ENCODE measurements at regions not wholly inside any gene's neighbourhood (a gene's known extent, or its start where the extent isn't known, plus 50 kb on each side); places are given as distances from the start of the nearest gene placed in this dataset.

DNA sequence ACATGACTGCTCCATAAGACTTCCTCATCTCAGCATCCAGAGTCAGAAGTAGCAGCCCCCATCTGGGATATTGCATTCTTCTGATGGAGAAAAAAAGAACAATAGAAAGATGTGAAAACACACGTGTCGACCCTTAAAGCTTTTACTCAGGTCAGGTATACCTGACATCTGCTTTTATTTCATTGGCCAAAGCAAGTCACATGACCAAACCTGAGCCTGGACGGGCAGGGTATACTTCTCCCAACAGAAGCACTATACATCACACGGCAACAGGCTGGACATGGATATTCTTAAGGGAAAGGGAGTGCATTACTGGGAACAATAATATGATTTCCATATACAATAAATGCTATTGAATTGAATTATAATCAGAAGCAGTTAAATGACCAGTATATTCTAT lies 243.3 kb downstream of the LMO4 start:
- 82% methylated on average over 4 of the region's 4 CpGs for WGBS
- no peak for TF ChIP-seq YY1 (IDR thresholded peaks at IDR 0.05)
- TF ChIP-seq, protein P1, sequence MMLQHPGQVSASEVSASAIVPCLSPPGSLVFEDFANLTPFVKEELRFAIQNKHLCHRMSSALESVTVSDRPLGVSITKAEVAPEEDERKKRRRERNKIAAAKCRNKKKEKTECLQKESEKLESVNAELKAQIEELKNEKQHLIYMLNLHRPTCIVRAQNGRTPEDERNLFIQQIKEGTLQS (IDR thresholded peaks at IDR 0.05): no peak
- TF ChIP-seq FOXA1 (IDR thresholded peaks at IDR 0.05): no peak
- no peak for TF ChIP-seq EGR1 (IDR thresholded peaks at IDR 0.05; ENCODE audit: low read depth in 2 of 2)
- TF ChIP-seq RXRA (IDR thresholded peaks at IDR 0.05): no peak
- no peak for TF ChIP-seq FOXA2 (IDR thresholded peaks at IDR 0.05)
- no peak for TF ChIP-seq HNF4A (conservative IDR thresholded peaks at IDR 0.05)
- TF ChIP-seq, protein P2, sequence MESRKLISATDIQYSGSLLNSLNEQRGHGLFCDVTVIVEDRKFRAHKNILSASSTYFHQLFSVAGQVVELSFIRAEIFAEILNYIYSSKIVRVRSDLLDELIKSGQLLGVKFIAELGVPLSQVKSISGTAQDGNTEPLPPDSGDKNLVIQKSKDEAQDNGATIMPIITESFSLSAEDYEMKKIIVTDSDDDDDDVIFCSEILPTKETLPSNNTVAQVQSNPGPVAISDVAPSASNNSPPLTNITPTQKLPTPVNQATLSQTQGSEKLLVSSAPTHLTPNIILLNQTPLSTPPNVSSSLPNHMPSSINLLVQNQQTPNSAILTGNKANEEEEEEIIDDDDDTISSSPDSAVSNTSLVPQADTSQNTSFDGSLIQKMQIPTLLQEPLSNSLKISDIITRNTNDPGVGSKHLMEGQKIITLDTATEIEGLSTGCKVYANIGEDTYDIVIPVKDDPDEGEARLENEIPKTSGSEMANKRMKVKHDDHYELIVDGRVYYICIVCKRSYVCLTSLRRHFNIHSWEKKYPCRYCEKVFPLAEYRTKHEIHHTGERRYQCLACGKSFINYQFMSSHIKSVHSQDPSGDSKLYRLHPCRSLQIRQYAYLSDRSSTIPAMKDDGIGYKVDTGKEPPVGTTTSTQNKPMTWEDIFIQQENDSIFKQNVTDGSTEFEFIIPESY (IDR thresholded peaks at IDR 0.05): no peak
- no peaks in the 10 kb centered on the region for H3K27me3 ChIP-seq (ENCODE audit: control insufficient read depth in 4 of 4, insufficient read depth in 4 of 4, low read length in 3 of 4)

DNA sequence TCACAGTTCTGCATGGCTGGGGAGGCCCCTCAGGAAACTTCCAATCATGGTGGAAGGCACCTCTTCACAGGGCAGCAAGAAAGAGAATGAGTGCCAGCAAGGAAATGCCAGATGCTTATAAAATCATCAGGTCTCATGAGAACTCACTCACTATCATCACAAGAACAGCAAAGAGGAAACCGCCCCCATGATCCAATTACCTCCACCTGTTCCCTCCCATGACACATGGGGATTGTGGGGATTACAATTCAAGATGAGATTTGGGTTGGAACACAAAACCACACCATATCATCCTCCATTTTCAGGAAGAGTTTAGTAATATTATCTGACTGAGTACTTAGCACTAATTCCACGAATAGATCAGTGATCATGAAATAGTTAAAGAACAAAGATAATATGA lies 244.2 kb downstream of the LMO4 start:
- Histone ChIP-seq H3K27me3 (ENCODE audit: control insufficient read depth in 4 of 4, insufficient read depth in 4 of 4, low read length in 3 of 4) (no peaks in the 10 kb centered on the region), H3K36me3 (ENCODE audit: control insufficient read depth in 4 of 4, insufficient read depth in 3 of 4, low read depth in 1 of 4, low read length in 3 of 4) (no peaks in the 10 kb centered on the region), H3K9ac (ENCODE audit: low read depth in 1 of 2, low read length in 2 of 2) (no peak overlapping the region), H3K27ac (ENCODE audit: low read depth in 1 of 2, low read length in 2 of 2) (no peak overlapping the region), H3K4me3 (ENCODE audit: low read depth in 1 of 3, low read length in 3 of 3) (no peak overlapping the region), H3K9me3 (ENCODE audit: control insufficient read depth in 4 of 4, low read length in 3 of 4) (no peaks in the 10 kb centered on the region), H3K4me1 (ENCODE audit: control insufficient read depth in 4 of 4, insufficient read depth in 4 of 4, low read length in 3 of 4) (no peaks in the 10 kb centered on the region)
- 94% methylated on average over 2 of the region's 2 CpGs for WGBS
- TF ChIP-seq, protein P1 (IDR thresholded peaks at IDR 0.05): no peak
- TF ChIP-seq RXRA (IDR thresholded peaks at IDR 0.05): no peak
- TF ChIP-seq HNF4A (conservative IDR thresholded peaks at IDR 0.05): no peak
- TF ChIP-seq, protein P3, sequence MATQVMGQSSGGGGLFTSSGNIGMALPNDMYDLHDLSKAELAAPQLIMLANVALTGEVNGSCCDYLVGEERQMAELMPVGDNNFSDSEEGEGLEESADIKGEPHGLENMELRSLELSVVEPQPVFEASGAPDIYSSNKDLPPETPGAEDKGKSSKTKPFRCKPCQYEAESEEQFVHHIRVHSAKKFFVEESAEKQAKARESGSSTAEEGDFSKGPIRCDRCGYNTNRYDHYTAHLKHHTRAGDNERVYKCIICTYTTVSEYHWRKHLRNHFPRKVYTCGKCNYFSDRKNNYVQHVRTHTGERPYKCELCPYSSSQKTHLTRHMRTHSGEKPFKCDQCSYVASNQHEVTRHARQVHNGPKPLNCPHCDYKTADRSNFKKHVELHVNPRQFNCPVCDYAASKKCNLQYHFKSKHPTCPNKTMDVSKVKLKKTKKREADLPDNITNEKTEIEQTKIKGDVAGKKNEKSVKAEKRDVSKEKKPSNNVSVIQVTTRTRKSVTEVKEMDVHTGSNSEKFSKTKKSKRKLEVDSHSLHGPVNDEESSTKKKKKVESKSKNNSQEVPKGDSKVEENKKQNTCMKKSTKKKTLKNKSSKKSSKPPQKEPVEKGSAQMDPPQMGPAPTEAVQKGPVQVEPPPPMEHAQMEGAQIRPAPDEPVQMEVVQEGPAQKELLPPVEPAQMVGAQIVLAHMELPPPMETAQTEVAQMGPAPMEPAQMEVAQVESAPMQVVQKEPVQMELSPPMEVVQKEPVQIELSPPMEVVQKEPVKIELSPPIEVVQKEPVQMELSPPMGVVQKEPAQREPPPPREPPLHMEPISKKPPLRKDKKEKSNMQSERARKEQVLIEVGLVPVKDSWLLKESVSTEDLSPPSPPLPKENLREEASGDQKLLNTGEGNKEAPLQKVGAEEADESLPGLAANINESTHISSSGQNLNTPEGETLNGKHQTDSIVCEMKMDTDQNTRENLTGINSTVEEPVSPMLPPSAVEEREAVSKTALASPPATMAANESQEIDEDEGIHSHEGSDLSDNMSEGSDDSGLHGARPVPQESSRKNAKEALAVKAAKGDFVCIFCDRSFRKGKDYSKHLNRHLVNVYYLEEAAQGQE (IDR thresholded peaks at IDR 0.05): no peak
- TF ChIP-seq, protein P2 (IDR thresholded peaks at IDR 0.05): no peak
- no peak for TF ChIP-seq HNF4G (IDR thresholded peaks at IDR 0.05)
- TF ChIP-seq YY1 (IDR thresholded peaks at IDR 0.05): no peak
- TF ChIP-seq, protein P4, sequence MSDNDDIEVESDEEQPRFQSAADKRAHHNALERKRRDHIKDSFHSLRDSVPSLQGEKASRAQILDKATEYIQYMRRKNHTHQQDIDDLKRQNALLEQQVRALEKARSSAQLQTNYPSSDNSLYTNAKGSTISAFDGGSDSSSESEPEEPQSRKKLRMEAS (IDR thresholded peaks at IDR 0.05): no peak
- no peak for TF ChIP-seq GABPA (IDR thresholded peaks at IDR 0.05 in 1 of 2, conservative IDR thresholded peaks at IDR 0.05 in 1 of 2)
- no peak for TF ChIP-seq SP1 (IDR thresholded peaks at IDR 0.05)
- TF ChIP-seq JUND (IDR thresholded peaks at IDR 0.05): no peak
- TF ChIP-seq RAD21 (IDR thresholded peaks at IDR 0.05): no peak
- TF ChIP-seq, protein P5, sequence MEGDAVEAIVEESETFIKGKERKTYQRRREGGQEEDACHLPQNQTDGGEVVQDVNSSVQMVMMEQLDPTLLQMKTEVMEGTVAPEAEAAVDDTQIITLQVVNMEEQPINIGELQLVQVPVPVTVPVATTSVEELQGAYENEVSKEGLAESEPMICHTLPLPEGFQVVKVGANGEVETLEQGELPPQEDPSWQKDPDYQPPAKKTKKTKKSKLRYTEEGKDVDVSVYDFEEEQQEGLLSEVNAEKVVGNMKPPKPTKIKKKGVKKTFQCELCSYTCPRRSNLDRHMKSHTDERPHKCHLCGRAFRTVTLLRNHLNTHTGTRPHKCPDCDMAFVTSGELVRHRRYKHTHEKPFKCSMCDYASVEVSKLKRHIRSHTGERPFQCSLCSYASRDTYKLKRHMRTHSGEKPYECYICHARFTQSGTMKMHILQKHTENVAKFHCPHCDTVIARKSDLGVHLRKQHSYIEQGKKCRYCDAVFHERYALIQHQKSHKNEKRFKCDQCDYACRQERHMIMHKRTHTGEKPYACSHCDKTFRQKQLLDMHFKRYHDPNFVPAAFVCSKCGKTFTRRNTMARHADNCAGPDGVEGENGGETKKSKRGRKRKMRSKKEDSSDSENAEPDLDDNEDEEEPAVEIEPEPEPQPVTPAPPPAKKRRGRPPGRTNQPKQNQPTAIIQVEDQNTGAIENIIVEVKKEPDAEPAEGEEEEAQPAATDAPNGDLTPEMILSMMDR (IDR thresholded peaks at IDR 0.05; ENCODE audit: low read depth, low read length, missing input control): no peak
- no peak for TF ChIP-seq FOXA1 (IDR thresholded peaks at IDR 0.05)
- TF ChIP-seq TAF1 (conservative IDR thresholded peaks at IDR 0.05): no peak
- TF ChIP-seq EGR1 (IDR thresholded peaks at IDR 0.05; ENCODE audit: low read depth in 2 of 2): no peak
- TF ChIP-seq FOXA2 (IDR thresholded peaks at IDR 0.05): no peak
- no peak for DNase-seq (ENCODE audit: low spot score)

More for the DNA sequence above, 243.3 kb downstream of the LMO4 start:
- Histone ChIP-seq H3K27ac (ENCODE audit: low read depth in 1 of 2, low read length in 2 of 2) (no peak overlapping the region), H3K36me3 (ENCODE audit: control insufficient read depth in 4 of 4, insufficient read depth in 3 of 4, low read depth in 1 of 4, low read length in 3 of 4) (no peaks in the 10 kb centered on the region), H3K9ac (ENCODE audit: low read depth in 1 of 2, low read length in 2 of 2) (no peak overlapping the region), H3K9me3 (ENCODE audit: control insufficient read depth in 4 of 4, low read length in 3 of 4) (no peaks in the 10 kb centered on the region), H3K4me3 (ENCODE audit: low read depth in 1 of 3, low read length in 3 of 3) (no peak overlapping the region), H3K4me1 (ENCODE audit: control insufficient read depth in 4 of 4, insufficient read depth in 4 of 4, low read length in 3 of 4) (no peaks in the 10 kb centered on the region)
- no peak for DNase-seq (ENCODE audit: low spot score)
